ENCODE measurements at regions not wholly inside any gene's neighbourhood (a gene's known extent, or its start where the extent isn't known, plus 50 kb on each side); places are given as distances from the start of the nearest gene placed in this dataset.

DNA sequence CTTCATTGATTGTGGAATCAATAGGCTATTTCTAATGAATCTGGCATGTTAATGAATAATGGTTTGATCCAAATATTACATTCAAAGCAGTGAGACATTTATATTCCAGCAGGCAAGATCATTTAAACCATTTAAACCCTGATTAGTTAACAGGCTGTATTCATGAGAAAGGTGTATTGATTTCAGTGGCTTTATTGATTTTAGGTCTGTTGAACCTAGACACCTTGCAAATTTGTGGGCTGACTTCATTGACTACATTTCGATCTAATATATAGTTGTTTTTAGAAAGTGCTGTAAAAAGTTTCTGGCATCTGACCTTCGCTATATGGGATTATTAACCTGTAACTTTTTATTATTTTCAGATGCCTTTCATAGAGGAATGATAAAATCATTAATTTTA is 900.1 kb upstream of the CITED2 start:
- TF ChIP-seq, protein P1, sequence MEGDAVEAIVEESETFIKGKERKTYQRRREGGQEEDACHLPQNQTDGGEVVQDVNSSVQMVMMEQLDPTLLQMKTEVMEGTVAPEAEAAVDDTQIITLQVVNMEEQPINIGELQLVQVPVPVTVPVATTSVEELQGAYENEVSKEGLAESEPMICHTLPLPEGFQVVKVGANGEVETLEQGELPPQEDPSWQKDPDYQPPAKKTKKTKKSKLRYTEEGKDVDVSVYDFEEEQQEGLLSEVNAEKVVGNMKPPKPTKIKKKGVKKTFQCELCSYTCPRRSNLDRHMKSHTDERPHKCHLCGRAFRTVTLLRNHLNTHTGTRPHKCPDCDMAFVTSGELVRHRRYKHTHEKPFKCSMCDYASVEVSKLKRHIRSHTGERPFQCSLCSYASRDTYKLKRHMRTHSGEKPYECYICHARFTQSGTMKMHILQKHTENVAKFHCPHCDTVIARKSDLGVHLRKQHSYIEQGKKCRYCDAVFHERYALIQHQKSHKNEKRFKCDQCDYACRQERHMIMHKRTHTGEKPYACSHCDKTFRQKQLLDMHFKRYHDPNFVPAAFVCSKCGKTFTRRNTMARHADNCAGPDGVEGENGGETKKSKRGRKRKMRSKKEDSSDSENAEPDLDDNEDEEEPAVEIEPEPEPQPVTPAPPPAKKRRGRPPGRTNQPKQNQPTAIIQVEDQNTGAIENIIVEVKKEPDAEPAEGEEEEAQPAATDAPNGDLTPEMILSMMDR (IDR thresholded peaks at IDR 0.05): no peak
- TF ChIP-seq POLR2A (IDR thresholded peaks at IDR 0.05) (no peak), EP300 (IDR thresholded peaks at IDR 0.05) (no peak), POLR2AphosphoS5 (IDR thresholded peaks at IDR 0.05) (no peak)
